ENCODE measurements at regions not wholly inside any gene's neighbourhood (a gene's known extent, or its start where the extent isn't known, plus 50 kb on each side); places are given as distances from the start of the nearest gene placed in this dataset.
A peak's percentile ranks its signal among the peaks of the same experiment; 100 is the strongest.
"Not testable (repeated sequence)": the region's sequence is repeated elsewhere in the genome, so short reads cannot be mapped to it uniquely, and the experiment has no call there.

GRCh38 chr14:21978999-21979314 is 305.3 kb upstream of the OR4E1 start:
- DNase-seq (ENCODE audit: low read depth) = no peak

- no peak for DNase-seq (ENCODE audit: low read depth)
Observed at GRCh38 chr14:21978184-21978998, 304.8 kb upstream of the OR4E1 start.

- no peak for DNase-seq (ENCODE audit: low read depth)
Observed at GRCh38 chr14:21974741-21975140, 301.1 kb upstream of the OR4E1 start.

GRCh38 chr14:21965042-21965441 is 291.4 kb upstream of the OR4E1 start:
- DNase-seq (ENCODE audit: low read depth) = no peak

GRCh38 chr14:21964180-21964579 is 290.6 kb upstream of the OR4E1 start:
- DNase-seq (ENCODE audit: low read depth) = no peak

GRCh38 chr14:21960636-21961035 is 287.0 kb upstream of the OR4E1 start:
- no peak for DNase-seq (ENCODE audit: low read depth)

GRCh38 chr14:21941885-21942284 is 268.3 kb upstream of the OR4E1 start:
- DNase-seq (ENCODE audit: low read depth) = no peak

- DNase-seq (ENCODE audit: low read depth) = no peak
Observed at GRCh38 chr14:21940887-21941856, 267.6 kb upstream of the OR4E1 start.

- DNase-seq (ENCODE audit: low read depth) = no peak
Observed at GRCh38 chr14:21939836-21940235, 266.2 kb upstream of the OR4E1 start.

- no peak for DNase-seq (ENCODE audit: low read depth)
Observed at GRCh38 chr14:21937996-21938395, 264.4 kb upstream of the OR4E1 start.

GRCh38 chr14:21933681-21934080 is 260.1 kb upstream of the OR4E1 start:
- DNase-seq (ENCODE audit: low read depth) = no peak

GRCh38 chr14:21924479-21924878 is 250.9 kb upstream of the OR4E1 start:
- peak; percentile 25 for DNase-seq (ENCODE audit: low read depth)

GRCh38 chr14:21923820-21924219 is 250.2 kb upstream of the OR4E1 start:
- no peak for DNase-seq (ENCODE audit: low read depth)

GRCh38 chr14:21921453-21921852 is 247.8 kb upstream of the OR4E1 start:
- DNase-seq (ENCODE audit: low read depth) = no peak

- DNase-seq (ENCODE audit: low read depth) = no peak
Observed at GRCh38 chr14:21917699-21918436, 244.2 kb upstream of the OR4E1 start.

GRCh38 chr14:21915826-21916225 is 242.2 kb upstream of the OR4E1 start:
- DNase-seq (ENCODE audit: low read depth) = no peak

GRCh38 chr14:21913759-21914158 is 240.1 kb upstream of the OR4E1 start:
- DNase-seq (ENCODE audit: low read depth) = peak; percentile 45

GRCh38 chr14:21912367-21912766 is 238.7 kb upstream of the OR4E1 start:
- no peak for DNase-seq (ENCODE audit: low read depth)

- DNase-seq (ENCODE audit: low read depth) = no peak
Observed at GRCh38 chr14:21911877-21912276, 238.3 kb upstream of the OR4E1 start.

GRCh38 chr14:21910260-21910659 is 236.6 kb upstream of the OR4E1 start:
- DNase-seq (ENCODE audit: low read depth) = no peak

GRCh38 chr14:21902561-21903181 is 229.1 kb upstream of the OR4E1 start:
- no peak for DNase-seq (ENCODE audit: low read depth)

GRCh38 chr14:21894898-21895194 is 221.2 kb upstream of the OR4E1 start:
- not testable (repeated sequence) for DNase-seq (ENCODE audit: low read depth)

Measured in stimulated activated CD8-positive, alpha-beta memory T cell treated with anti-CD3 and anti-CD28 coated beads, Interleukin-12 subunit alpha, Interleukin-12 subunit beta, amount 100 ng/mL, for 4 hours (primary cell).